ENCODE measurements at regions not wholly inside any gene's neighbourhood (a gene's known extent, or its start where the extent isn't known, plus 50 kb on each side); places are given as distances from the start of the nearest gene placed in this dataset.

- TF ChIP-seq ZNF532 (CRISPR knock-in tag; IDR thresholded peaks at IDR 0.05; ENCODE audit: borderline replicate concordance) (no peak), FOXP1 (CRISPR knock-in tag; IDR thresholded peaks at IDR 0.05; ENCODE audit: borderline replicate concordance) (no peak)
Measured at GRCh38 chr5:1736889-1737711, 62.5 kb downstream of the MRPL36 start (continued).

GRCh38 chr5:1736065-1736464, 63.6 kb downstream of the MRPL36 start:
- Mint-ChIP-seq H3K36me3 (peaks cover 15% of the 10 kb centered on the region), H3K27ac (no peak overlapping the region), H3K9me3 (peaks cover 25% of the 10 kb centered on the region), H3K4me1 (no peaks in the 10 kb centered on the region), H3K27me3 (ENCODE audit: low read depth) (peaks cover 4% of the 10 kb centered on the region; the same call in 1 of the 2 replicates), H3K4me3 (no peak overlapping the region)
- ChIA-PET CTCF (interaction anchor here (0.7 to 1.9 kb wide), 6 partner anchors 9 to 303 kb away, joined by 3 to 7 read pairs (median 4); no protein-coding TSS in a partner anchor), POLR2A (no interaction called here)
- no peak for TF ChIP-seq E2F4 (CRISPR knock-in tag; IDR thresholded peaks at IDR 0.05; ENCODE audit: borderline replicate concordance, low read depth)
- TF ChIP-seq ZNF121 (CRISPR knock-in tag; IDR thresholded peaks at IDR 0.05), result no peak
- no peak for TF ChIP-seq MAX (CRISPR knock-in tag; IDR thresholded peaks at IDR 0.05)
- TF ChIP-seq ZNF671 (CRISPR knock-in tag; IDR thresholded peaks at IDR 0.05), result no peak
- DNase-seq (ENCODE audit: low spot score) (no peak), ATAC-seq (no peak)

- Mint-ChIP-seq H3K9me3 (peaks cover 19% of the 10 kb centered on the region), H3K4me3 (no peak overlapping the region), H3K36me3 (peaks cover 11% of the 10 kb centered on the region), H3K27me3 (ENCODE audit: low read depth) (peaks cover 4% of the 10 kb centered on the region; the same call in 1 of the 2 replicates), H3K4me1 (no peaks in the 10 kb centered on the region), H3K27ac (no peak overlapping the region)
- ChIA-PET POLR2A (no interaction called here), CTCF (interaction anchor here (0.7 to 1.9 kb wide), 5 partner anchors 8 to 304 kb away, joined by 3 to 5 read pairs (median 4); no protein-coding TSS in a partner anchor)
- ATAC-seq (no peak), DNase-seq (ENCODE audit: low spot score) (no peak)
- TF ChIP-seq OVOL2 (CRISPR knock-in tag; IDR thresholded peaks at IDR 0.05; ENCODE audit: borderline replicate concordance) (no peak), NR3C1 (CRISPR knock-in tag; conservative IDR thresholded peaks at IDR 0.05; ENCODE audit: low read depth) (no peak), ZNF532 (CRISPR knock-in tag; IDR thresholded peaks at IDR 0.05; ENCODE audit: borderline replicate concordance) (no peak), USF1 (CRISPR knock-in tag; IDR thresholded peaks at IDR 0.05) (no peak), GRHL2 (CRISPR knock-in tag; IDR thresholded peaks at IDR 0.05; ENCODE audit: insufficient replicate concordance, severe bottlenecking) (no peak), PRRX2 (CRISPR knock-in tag; IDR thresholded peaks at IDR 0.05) (no peak), ZNF512 (CRISPR knock-in tag; IDR thresholded peaks at IDR 0.05; ENCODE audit: borderline replicate concordance) (no peak), USF2 (CRISPR knock-in tag; IDR thresholded peaks at IDR 0.05) (no peak), RORB (CRISPR knock-in tag; IDR thresholded peaks at IDR 0.05) (no peak), MYBL2 (CRISPR knock-in tag; IDR thresholded peaks at IDR 0.05) (no peak)
Measured at GRCh38 chr5:1735320-1735970, 64.2 kb downstream of the MRPL36 start.

Measured in WTC11 (cell line).